ENCODE measurements at regions not wholly inside any gene's neighbourhood (a gene's known extent, or its start where the extent isn't known, plus 50 kb on each side); places are given as distances from the start of the nearest gene placed in this dataset.
"Not testable (repeated sequence)": the region's sequence is repeated elsewhere in the genome, so short reads cannot be mapped to it uniquely, and the experiment has no call there.

DNA sequence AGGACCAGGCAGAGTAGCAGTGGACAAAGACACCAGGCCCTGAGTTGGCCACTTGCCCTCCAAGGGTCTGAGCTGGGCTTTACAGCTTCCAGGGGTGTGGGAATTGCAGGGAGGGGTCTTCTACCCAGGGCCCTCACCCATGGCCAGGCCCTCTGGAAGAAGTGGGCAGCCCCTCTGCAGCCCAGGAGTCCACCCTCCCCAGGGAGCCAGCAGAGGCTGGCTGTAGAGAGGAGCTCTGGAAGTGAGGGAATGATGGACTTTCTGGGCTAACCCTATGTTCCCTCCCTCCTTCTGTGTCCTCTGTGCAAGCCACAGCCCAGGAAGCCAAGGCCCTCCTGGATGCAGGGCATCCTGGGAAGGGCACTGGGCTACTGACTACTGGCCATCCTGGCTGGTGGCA, 232.3 kb downstream of the POTEH start:
- H3K27ac ChIP-seq; H3K4me1 ChIP-seq; DNase-seq; H3K27me3 ChIP-seq (replicated peaks in 1 of 7); intact Hi-C loops (cut with DNase I; ENCODE audit: low total_unique reads); H3K4me3 ChIP-seq; H3K36me3 ChIP-seq: not testable (repeated sequence)
- H3K9me3 ChIP-seq = peaks cover 0 to 10% (median 2%) of the 10 kb centered on the region in 8 donors

DNA sequence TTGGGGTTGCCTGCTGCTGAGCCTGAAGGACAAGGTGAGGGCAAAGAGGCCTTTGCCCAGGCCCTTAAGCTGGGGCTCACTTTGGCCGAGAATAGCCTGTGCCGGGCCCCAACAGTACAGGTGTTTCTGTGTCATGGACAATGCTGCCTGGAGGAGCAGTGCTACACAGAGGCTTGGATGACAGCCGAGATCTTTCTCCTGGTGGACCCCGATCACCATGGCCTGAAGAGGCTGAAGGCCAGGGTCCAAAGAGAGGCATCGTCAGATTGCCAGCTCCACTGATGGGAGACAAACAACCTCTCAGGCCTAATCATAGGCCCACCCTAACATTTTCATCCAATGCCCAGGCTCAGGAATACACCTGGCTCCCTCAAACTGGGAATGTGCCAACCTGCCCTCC, 232.8 kb downstream of the POTEH start:
- H3K27ac ChIP-seq; H3K27me3 ChIP-seq (replicated peaks in 1 of 7); H3K36me3 ChIP-seq; H3K4me3 ChIP-seq; intact Hi-C loops (cut with DNase I; ENCODE audit: low total_unique reads); H3K4me1 ChIP-seq: not testable (repeated sequence)
- 90 to 100% (median 92%) methylated on average over 1 to 5 of the region's 5 CpGs; no CpG with 5 or more reads in 1 of the 5 donors for WGBS, 5 donors
- peaks cover 0 to 10% (median 2%) of the 10 kb centered on the region in 8 donors for H3K9me3 ChIP-seq
- peak; percentile 69 for DNase-seq

DNA sequence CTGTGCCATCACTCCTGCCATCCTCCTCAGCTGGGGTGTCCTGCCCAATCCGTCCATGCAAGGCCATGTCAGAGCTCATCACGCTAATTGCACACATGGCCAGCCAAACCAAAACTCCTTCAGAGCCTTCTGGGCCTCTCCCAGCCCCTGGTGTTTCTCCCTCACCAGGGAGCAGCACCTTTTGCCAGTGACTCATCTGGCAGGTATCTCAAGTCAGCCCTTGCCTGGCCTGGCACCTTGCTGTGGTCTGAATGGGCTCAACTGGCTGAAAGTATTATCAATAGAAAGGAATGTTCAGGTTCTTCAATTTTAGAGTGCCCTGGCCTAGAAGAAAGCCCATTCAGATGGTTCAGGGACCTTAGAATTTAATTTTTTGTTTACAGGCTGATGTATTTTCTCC, 235.0 kb downstream of the POTEH start:
- H3K4me3 ChIP-seq; intact Hi-C loops (cut with DNase I; ENCODE audit: low total_unique reads); H3K4me1 ChIP-seq; DNase-seq; H3K36me3 ChIP-seq; H3K27me3 ChIP-seq (replicated peaks in 1 of 7); H3K27ac ChIP-seq: not testable (repeated sequence)
- 67% methylated on average over 1 of the region's 2 CpGs; no CpG with 5 or more reads in 4 of the 5 donors for WGBS, 5 donors
- peaks cover 0 to 10% (median 2%) of the 10 kb centered on the region in 8 donors for H3K9me3 ChIP-seq

DNA sequence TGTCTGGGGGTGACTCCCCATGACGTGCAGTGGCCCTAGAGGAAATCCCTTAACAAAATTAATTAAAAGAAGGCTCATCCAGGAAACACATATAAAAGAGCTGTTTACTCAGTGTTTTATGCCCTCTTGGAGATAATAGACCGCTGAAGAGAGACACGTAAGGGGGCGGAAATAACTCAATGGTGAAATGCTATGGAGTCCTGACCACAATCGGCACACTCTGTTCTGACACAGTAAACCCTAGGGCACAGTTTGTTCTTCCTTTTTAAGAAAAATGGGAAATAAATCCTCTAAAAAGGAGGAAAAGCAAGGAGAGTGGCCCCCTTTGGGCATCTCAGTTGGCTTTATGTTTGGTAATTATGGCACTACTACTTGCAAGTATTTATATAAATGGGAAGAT, 237.3 kb downstream of the POTEH start:
- DNase-seq; intact Hi-C loops (cut with DNase I; ENCODE audit: low total_unique reads); H3K27ac ChIP-seq; H3K9me3 ChIP-seq; H3K4me1 ChIP-seq; H3K4me3 ChIP-seq; H3K27me3 ChIP-seq (replicated peaks in 1 of 7); H3K36me3 ChIP-seq: not testable (repeated sequence)
- WGBS, 5 donors = 82 to 90% (median 89%) methylated on average over 4 of the region's 5 CpGs

Small RNAs in the stretch of these regions (small RNA-seq; reads per million reads assigned to genes)
- 0 reads per million in 4 donors for gene AP000522.1
